ENCODE measurements at regions not wholly inside any gene's neighbourhood (a gene's known extent, or its start where the extent isn't known, plus 50 kb on each side); places are given as distances from the start of the nearest gene placed in this dataset.
"Not testable (repeated sequence)": the region's sequence is repeated elsewhere in the genome, so short reads cannot be mapped to it uniquely, and the experiment has no call there.

GRCh38 chr6:138666636-138667035 lies 106.9 kb upstream of the CCDC28A start:
- FAIRE-seq: no peak

GRCh38 chr6:138667408-138667807 lies 106.2 kb upstream of the CCDC28A start:
- no peak for FAIRE-seq

- FAIRE-seq: no peak
These were observed 102.2 kb upstream of the CCDC28A start for GRCh38 chr6:138671351-138671750.

GRCh38 chr6:138673346-138674014 lies 100.1 kb upstream of the CCDC28A start:
- FAIRE-seq: no peak

DNA sequence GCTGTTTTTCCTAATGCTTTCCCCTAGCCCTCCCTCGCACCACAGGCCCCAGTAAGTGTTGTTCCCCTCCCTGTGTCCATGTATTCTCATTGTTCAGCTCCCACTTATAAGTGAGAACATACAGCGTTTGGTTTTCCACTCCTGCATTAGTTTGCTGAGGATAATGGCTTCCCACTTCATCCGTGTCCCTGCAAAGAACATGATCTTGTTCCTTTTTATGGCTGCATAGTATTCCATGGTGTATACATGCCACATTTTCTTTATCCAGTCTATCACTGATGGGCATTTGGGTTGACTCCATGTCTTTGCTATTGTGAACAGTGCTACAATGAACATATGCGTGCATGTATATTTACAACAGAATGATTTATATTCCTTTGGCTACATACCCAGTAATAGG lies 99.1 kb upstream of the CCDC28A start:
- FAIRE-seq: not testable (repeated sequence)

DNA sequence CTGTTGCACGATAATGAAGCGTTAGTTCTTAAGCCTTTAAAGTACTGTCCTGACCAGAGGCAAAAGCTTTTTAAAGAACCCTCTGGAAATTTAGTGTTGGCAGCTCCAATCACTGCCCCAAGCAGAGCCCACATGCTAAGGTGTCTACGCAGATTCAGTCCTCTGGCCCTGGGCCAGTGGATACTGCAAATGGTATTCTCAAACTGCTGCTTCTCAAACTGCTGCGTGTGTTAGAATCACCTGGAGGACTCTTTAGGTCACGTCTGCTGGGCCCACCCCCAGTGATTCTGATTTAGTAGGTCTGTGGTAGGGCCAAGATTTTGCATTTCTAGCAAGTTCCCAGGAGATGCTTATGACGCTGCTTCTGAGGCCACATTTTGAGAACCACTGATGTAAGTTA lies 96.0 kb upstream of the CCDC28A start:
- FAIRE-seq: no peak

DNA sequence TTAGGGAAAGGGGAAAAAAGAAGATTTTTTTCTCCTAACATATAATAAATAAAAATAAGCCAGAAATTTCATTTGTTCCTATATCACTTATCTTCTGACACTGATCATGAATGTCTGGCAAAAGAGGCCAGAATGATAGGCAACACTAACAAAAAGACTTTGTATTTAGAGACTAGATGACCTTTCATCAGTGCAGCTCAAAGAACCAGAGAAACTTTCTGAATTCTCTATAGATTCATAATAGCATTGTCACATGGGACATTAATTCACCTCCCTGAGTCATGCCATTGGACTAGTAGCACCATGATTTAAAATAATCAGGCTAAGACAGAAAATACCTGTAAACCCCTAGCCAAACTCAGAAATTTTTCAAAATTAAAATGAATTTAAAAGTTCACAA lies 95.4 kb upstream of the CCDC28A start:
- no peak for FAIRE-seq

DNA sequence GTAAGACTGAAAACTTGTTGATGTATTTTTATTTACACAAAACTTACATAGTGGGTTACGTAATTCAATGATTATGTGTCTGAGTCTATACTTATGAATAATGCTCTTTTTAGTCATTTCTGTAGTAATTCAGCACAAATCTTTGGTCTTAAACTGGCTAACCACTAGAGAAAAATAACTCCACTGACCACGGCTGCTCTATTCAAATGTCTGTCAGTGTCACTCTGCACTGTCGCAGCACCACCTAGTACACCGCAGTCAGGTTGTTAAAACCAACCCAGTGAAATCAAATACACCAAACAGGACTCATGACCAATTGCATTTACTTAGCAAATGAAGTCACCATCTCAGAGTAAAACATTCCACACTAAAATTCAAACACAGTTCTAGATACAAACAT lies 93.5 kb upstream of the CCDC28A start:
- no peak for FAIRE-seq

DNA sequence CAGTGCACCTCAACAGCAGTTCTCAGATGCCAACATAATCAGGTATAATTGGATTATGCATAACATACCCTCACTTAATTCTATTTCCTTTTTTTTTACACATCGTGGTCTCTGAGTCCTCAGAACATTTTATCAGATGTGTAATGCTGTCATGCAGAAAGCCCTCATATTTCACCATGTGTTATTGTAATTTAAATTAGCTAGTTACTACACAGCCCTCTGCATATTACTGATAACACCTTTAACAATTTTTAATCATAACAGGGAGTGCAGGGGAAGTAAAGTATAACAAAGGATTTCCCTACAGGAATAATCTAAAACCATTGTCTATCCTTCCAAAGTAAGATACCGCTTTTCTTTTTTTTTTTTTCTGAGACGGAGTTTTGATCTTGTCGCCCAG lies 91.9 kb upstream of the CCDC28A start:
- no peak for FAIRE-seq

DNA sequence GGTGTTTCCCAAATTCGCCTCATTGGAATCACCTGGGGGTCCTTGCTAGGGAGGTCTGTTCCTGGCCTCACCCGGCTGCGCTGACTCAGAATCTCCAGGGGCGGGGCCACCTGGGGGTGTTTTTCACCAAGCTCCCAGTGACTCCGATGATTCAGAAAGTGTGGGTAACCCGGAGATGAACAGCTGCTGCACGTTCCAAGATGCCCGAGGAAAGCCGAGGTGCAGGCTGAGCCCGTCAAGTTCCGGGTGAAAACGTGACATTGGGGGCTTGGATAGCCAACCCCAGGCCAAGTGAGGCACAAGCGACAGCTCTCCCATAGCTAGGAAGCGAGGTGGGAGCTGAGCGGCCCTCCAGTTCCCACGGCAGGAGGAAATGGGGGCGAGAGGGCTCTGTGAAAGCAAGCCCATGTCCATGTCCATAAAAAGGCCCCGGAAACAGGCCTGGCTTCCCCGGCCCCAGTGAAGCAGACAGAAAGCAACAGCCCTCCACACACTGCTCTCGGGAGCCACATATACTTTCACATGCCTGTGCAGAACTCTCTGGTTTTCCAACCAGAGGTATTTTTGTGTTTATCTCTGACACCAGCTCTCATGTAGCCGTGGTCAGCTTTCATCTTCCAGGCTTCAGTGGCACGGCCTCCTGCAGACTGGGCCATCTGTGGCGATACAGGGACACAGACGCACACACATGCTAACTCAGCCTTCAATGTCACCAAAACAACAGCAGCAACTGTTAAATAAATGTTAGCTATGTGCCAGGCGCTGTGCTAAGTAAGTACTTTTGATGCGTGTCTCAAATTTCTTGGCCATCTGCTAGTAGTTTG lies 90.7 kb upstream of the CCDC28A start:
- no peak for FAIRE-seq

DNA sequence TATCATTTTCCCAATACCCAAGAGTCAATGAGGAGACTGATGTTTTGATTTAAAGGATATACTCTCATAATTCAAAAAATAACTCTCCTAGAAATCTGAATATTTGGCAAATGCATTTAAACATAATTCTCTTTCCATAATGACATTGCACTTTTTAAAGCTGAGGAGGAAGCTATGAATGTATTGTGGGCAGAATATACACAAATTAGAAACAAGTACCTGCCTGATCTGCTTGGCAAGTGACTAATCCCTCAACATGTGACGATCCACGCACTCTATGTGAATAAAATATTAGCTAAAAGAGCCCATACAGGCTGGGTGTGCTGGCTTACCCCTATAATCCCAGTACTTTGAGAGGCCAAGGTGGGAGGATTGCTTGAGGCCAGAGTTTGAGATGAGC lies 88.3 kb upstream of the CCDC28A start:
- no peak for FAIRE-seq

GRCh38 chr6:138685781-138686180 lies 87.8 kb upstream of the CCDC28A start:
- FAIRE-seq: no peak

- FAIRE-seq: no peak
These were observed 85.0 kb upstream of the CCDC28A start for GRCh38 chr6:138688580-138688979.

- FAIRE-seq: no peak
These were observed 83.7 kb upstream of the CCDC28A start for GRCh38 chr6:138689849-138690248.

GRCh38 chr6:138690975-138691594 lies 82.5 kb upstream of the CCDC28A start:
- FAIRE-seq: no peak

GRCh38 chr6:138691595-138692057 lies 81.9 kb upstream of the CCDC28A start:
- no peak for FAIRE-seq

DNA sequence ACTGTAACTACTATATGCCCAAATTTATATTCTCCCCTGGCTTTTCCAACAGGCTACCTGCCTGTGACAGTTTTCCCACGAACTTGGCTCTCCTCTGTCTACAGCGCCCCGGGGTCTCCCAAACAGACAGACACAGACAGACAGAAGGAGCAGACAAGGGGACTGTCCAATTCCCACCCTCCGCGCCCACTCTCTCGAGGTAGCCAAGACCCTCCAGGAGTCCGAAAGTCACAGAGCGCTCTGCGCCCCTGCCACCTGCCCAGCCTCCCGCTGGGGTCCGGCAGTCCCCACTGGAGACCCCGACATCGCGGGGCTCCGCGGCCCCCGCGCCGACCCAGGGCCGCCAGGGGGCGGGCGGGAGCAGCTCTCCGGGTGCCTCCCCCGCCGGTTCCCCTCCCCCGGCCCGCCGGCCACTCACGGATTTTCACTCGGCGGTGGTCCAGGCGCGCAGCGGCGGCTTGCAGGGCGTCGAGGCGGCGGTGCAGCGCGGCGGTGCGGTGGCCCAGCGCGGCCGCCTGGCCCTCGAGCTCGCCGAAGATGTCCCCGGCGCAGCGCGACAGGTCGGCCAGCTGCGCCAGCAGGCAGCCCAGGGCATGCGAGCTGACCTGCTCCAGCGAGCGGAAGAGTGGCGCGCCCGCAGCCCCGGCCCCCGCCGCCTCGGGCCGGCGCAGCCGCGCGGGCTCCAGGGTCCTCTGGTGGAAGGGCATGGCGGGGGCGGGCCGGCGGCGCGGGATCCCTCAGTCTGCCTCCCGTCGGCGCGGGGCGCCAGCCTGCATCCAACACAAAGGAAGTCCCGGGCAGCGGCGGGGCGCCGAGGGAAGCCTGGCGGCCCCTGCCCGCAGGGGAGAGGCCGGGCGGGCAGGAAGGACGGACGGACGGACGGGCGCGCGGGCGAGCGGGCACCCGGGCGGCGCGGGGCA lies 81.3 kb upstream of the CCDC28A start:
- FAIRE-seq: no peak

- no peak for FAIRE-seq
These were observed 80.3 kb upstream of the CCDC28A start for GRCh38 chr6:138692978-138693909.

- FAIRE-seq: no peak
These were observed 78.4 kb upstream of the CCDC28A start for GRCh38 chr6:138695193-138695592.

DNA sequence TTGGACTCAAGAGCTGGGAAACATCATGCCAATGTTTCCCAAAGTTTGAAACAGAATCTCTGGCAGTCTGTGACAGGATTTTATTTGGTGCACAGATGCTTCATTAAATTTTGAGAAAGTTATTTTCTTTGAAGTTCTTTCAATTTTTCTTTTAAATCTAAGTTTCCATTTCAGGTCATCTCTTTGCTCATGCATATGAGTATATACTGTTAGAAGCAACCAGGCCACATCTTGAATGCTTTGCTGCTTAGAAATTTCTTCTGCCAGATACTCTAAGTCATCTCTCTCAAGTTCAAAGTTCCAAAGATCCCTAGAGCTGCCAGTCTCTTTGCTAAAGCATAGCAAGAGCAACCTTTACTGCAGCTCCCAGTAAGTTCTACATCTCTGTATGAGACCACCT lies 59.1 kb upstream of the CCDC28A start:
- FAIRE-seq: no peak

GRCh38 chr6:138716013-138716412 lies 57.6 kb upstream of the CCDC28A start:
- no peak for FAIRE-seq

All from islet of Langerhans (tissue), 1 donor.